Heart right ventricle (tissue), 16 donors: ENCODE measurements at regions not wholly inside any gene's neighbourhood (a gene's known extent, or its start where the extent isn't known, plus 50 kb on each side); places are given as distances from the start of the nearest gene placed in this dataset.

Experiments
- ATAC-seq, 8 donors: fragments of 200-7000 bp; cut with Tn5 transposase; one replicate each; pipeline ENCODE4 v1.9.1; 2020; ENCODE audit warnings: mild to moderate bottlenecking in 8 of 8, moderate library complexity in 8 of 8, moderate number of reproducible peaks in 1 of 8
- DNase-seq, 2 donors: peaks; one replicate each; pipeline ENCODE4 v3.0.0-alpha.2; 2020
- H3K27ac ChIP-seq, 10 donors: fragments of 200-600 bp; sonication (generic) in 2 of 10; one replicate each; pipeline versions ENCODE4 v1.5.0 to v1.8.0; 2020 to 2022; ENCODE audit warnings: mild to moderate bottlenecking in 3 of 10
- H3K27me3 ChIP-seq, 7 donors: fragments of 200-600 bp; one replicate each; pipeline ENCODE4 v1.8.0; 2021 to 2022; ENCODE audit warnings: mild to moderate bottlenecking in 2 of 7
- H3K36me3 ChIP-seq, 9 donors: fragments of 200-600 bp; sonication (generic) in 1 of 9; one replicate each; pipeline versions ENCODE4 v1.5.0 to v1.8.0; 2020 to 2022; ENCODE audit warnings: mild to moderate bottlenecking in 2 of 9
- H3K4me1 ChIP-seq, 9 donors: fragments of 200-600 bp; sonication (generic) in 1 of 9; one replicate each; pipeline versions ENCODE4 v1.5.0 to v1.8.0; 2020 to 2022; ENCODE audit warnings: mild to moderate bottlenecking in 4 of 9
- H3K4me3 ChIP-seq, 10 donors: fragments of 200-600 bp; sonication (generic) in 2 of 10; one replicate each; pipeline versions ENCODE4 v1.5.0 to v1.8.0; 2020 to 2022; ENCODE audit warnings: mild to moderate bottlenecking in 7 of 10, moderate library complexity in 2 of 10
- H3K9me3 ChIP-seq, 11 donors: fragments of 200-600 bp in 10 of 11; sonication (generic) in 2 of 11; one replicate each; pipeline versions ENCODE4 v1.5.0 to v1.8.0; 2013 to 2022; ENCODE audit warnings: mild to moderate bottlenecking in 2 of 11, control low read depth in 1 of 11, moderate library complexity in 1 of 11
- WGBS, 2 donors: extraction: QIAGEN DNeasy Blood & Tissue Kit; methylation state at CpG; one replicate each; pipeline ENCODE4 v1.1.7; 2013; ENCODE audit warnings: inconsistent platforms in 1 of 2; 5-methylcytosine and 5-hydroxymethylcytosine counted together
- intact Hi-C, 10 donors: fragments of 100-400 bp; cut with DNase I; formaldehyde crosslinking; loops; one replicate each; pipeline versions ENCODE4 v1.11.1 to v1.14.2; 2022
- TF ChIP-seq, protein P1 (sequence below), 9 donors: fragments of 200-600 bp; sonication (generic) in 2 of 9; IDR thresholded peaks; one replicate each; pipeline versions ENCODE4 v1.5.0 to v1.8.0; 2021 to 2022; ENCODE audit warnings: antibody characterized with exemption in 9 of 9, mild to moderate bottlenecking in 5 of 9, moderate library complexity in 1 of 9
- donor health status: Arrhythmogenic right ventricular cardiomyopathy.
- donor health status: ischemic (EF 13 %, LVEDD 7.1; RV severe dilation, severe dysfunction).
- donor health status: healthy with polysubstance abuse.
- donor health status: DM: no; HTN: yes; CAD: no.
- donor health status: DM: no; HTN: no; CAD: no.
- donor health status: ischemic (EF 25% LVEDD 6.9; RV normal size, moderate dysfunction).
- donor health status: ischemic (EF 25% LVEDD 5.7; RV mildly dilated, moderate dysfunction).
- donor health status: healthy.
- donor health status: DM: yes; HTN: yes; CAD: no.
- donor health status: Ischemic cardiomyopathy.
- donor health status: ischemic (EF 35%, LVEDD 5.7; RV mildly dilated, moderate dysfunction).
- donor health status: nonischemic (EF 11% LVEDD 7.7; RV severe dilation, severe dysfunction).
- donor health status: DM: yes; HTN: yes; CAD: no.
- donor health status: PGD.
- donor health status: ischemic (EF 29% LVEDD 5.4; RV normal size, mild dysfunction).
- donor health status: nonischemic (EF 23%, LVEDD 6.1; RV moderate dilation, normal function).

DNA sequence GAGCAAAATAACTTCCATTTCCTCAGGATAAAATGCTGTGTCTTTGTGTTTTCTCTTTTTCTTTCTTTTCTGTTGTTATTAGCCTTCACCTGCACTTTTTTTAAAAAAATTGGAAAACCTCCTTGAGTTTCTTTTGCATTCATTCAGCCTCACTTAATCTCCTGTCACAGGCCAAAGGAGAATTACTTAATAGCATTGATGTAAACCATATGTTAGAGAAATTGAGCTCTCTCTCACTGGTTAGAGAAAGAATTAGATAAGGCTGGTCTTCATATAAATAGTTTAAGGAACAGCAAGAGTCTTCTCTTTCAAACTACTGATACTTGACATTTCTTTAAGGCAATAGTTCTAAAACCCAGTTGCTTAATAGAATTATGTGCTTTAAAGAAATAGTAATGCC lies 564.2 kb downstream of the TFAP2B start:
- Histone ChIP-seq H3K27me3 (no peaks in the 10 kb centered on the region), H3K9me3 (peaks cover 0 to 13% (median 0%) of the 10 kb centered on the region in 11 donors), H3K4me3 (no peak overlapping the region), H3K4me1 (no peaks in the 10 kb centered on the region), H3K27ac (no peak overlapping the region), H3K36me3 (no peaks in the 10 kb centered on the region)
- no peak for DNase-seq
- no peak for ATAC-seq
- intact Hi-C loops, result no loop called here
- TF ChIP-seq, protein P1, sequence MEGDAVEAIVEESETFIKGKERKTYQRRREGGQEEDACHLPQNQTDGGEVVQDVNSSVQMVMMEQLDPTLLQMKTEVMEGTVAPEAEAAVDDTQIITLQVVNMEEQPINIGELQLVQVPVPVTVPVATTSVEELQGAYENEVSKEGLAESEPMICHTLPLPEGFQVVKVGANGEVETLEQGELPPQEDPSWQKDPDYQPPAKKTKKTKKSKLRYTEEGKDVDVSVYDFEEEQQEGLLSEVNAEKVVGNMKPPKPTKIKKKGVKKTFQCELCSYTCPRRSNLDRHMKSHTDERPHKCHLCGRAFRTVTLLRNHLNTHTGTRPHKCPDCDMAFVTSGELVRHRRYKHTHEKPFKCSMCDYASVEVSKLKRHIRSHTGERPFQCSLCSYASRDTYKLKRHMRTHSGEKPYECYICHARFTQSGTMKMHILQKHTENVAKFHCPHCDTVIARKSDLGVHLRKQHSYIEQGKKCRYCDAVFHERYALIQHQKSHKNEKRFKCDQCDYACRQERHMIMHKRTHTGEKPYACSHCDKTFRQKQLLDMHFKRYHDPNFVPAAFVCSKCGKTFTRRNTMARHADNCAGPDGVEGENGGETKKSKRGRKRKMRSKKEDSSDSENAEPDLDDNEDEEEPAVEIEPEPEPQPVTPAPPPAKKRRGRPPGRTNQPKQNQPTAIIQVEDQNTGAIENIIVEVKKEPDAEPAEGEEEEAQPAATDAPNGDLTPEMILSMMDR (IDR thresholded peaks at IDR 0.05), result no peak

DNA sequence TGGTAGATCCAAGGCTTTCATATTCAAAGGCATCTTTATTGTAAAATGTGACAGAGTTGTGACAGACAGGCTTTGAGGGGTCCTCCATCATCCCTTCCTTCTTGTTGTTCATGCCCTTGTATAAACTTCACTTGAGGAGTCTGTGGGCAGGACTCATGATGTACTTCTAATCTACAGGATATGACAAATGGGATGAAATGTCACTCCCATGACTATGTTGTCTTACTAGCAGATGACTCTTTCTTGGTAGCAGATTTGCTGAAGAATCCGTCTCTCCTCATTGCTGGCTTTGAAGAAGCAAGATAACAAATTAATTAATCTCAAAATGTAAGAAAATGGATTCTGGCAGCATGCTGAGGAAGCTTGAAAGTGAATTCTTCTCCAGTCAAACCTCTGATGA lies 566.1 kb downstream of the TFAP2B start:
- intact Hi-C loops, result no loop called here
- no peak for DNase-seq

DNA sequence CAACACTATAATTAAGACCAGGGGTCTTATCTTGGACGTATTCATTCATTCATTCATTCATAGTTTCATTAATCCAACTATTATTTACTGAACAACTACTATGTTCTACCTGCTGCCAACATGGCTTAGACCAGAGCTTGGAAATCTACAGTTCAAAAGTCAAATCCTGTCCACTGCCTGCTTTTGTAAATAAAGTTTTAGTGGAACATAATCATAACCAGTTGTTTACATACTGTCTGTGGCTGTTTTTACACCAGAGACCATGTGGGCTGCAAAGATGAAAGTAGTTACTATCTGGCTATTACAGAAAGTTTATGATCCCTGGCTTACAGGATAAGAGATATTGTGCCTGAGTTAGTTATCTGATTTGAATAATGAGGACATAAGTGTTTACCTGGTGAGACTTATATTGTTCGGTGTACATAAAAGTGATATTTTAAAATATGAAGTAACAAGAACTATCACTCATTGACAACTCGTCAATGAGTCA lies 567.7 kb downstream of the TFAP2B start:
- Histone ChIP-seq H3K9me3 (peaks cover 0 to 13% (median 0%) of the 10 kb centered on the region in 11 donors), H3K27me3 (no peaks in the 10 kb centered on the region), H3K4me3 (no peak overlapping the region), H3K4me1 (no peaks in the 10 kb centered on the region), H3K27ac (no peak overlapping the region), H3K36me3 (no peaks in the 10 kb centered on the region)
- TF ChIP-seq, protein P1 (IDR thresholded peaks at IDR 0.05), result no peak
- WGBS, 2 donors, result 74 to 75% methylated on average over 3 of the region's 3 CpGs
- ATAC-seq (no peak), DNase-seq (no peak)
- intact Hi-C loops, result no loop called here

More for the DNA sequence above, 566.1 kb downstream of the TFAP2B start:
- Histone ChIP-seq H3K27ac (no peak overlapping the region), H3K9me3 (peaks cover 0 to 13% (median 0%) of the 10 kb centered on the region in 11 donors), H3K4me3 (no peak overlapping the region), H3K27me3 (no peaks in the 10 kb centered on the region), H3K36me3 (no peaks in the 10 kb centered on the region), H3K4me1 (no peaks in the 10 kb centered on the region)
- WGBS, 2 donors, result 60 to 68% methylated on average over 1 of the region's 1 CpG
- no peak for ATAC-seq
- TF ChIP-seq, protein P1 (IDR thresholded peaks at IDR 0.05), result no peak

DNA sequence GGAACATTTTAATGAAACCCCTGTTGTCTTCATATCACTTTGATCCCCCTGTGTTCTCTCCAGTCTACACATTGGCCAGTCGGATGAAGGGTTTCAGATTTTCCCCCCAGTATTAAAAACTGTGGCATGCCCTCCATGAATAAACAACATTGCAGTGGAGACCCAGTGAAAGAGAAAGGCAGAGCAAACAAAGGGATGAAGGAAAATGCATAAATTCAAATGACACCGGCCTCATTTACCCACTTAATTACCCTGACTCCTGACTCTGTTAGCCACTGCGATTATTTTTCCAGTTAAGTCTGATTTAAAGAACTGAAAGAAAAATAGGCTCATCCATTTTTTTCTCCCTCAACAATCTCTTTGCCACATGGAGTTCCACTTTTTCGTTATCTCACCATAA lies 569.2 kb downstream of the TFAP2B start:
- Histone ChIP-seq H3K36me3 (no peaks in the 10 kb centered on the region), H3K9me3 (peaks cover 0 to 13% (median 0%) of the 10 kb centered on the region in 11 donors), H3K27ac (no peak overlapping the region), H3K27me3 (no peaks in the 10 kb centered on the region), H3K4me3 (no peak overlapping the region), H3K4me1 (no peaks in the 10 kb centered on the region)
- WGBS, 2 donors, result 82 to 83% methylated on average over 4 of the region's 4 CpGs
- DNase-seq, result no peak
- intact Hi-C loops, result no loop called here
- no peak for ATAC-seq
- TF ChIP-seq, protein P1 (IDR thresholded peaks at IDR 0.05), result no peak
